ENCODE measurements at regions not wholly inside any gene's neighbourhood (a gene's known extent, or its start where the extent isn't known, plus 50 kb on each side); places are given as distances from the start of the nearest gene placed in this dataset.
"Not testable (repeated sequence)": the region's sequence is repeated elsewhere in the genome, so short reads cannot be mapped to it uniquely, and the experiment has no call there.

- no peaks in the 10 kb centered on the region for H3K9me3 ChIP-seq (ENCODE audit: low read length)
- no peak overlapping the region for H3K4me3 ChIP-seq (ENCODE audit: low read depth in 1 of 2, low read length in 2 of 2)
Measured at GRCh38 chr12:131290255-131290959, 336.7 kb downstream of the ADGRD1 start.

GRCh38 chr12:131293071-131294015, 339.6 kb downstream of the ADGRD1 start:
- not testable (repeated sequence) for H3K36me3 ChIP-seq (ENCODE audit: insufficient read depth, low read length); H3K27ac ChIP-seq (ENCODE audit: low read depth, low read length); H3K9ac ChIP-seq (ENCODE audit: low read length); H3K4me1 ChIP-seq (ENCODE audit: insufficient read depth, low read length); H3K4me3 ChIP-seq (ENCODE audit: low read depth in 1 of 2, low read length in 2 of 2); H3K9me3 ChIP-seq (ENCODE audit: low read length); H3K27me3 ChIP-seq (ENCODE audit: control insufficient read depth in 1 of 2, insufficient read depth in 2 of 2, low read length in 2 of 2)

More at GRCh38 chr12:131290255-131290959, 336.7 kb downstream of the ADGRD1 start:
- Histone ChIP-seq H3K27ac (ENCODE audit: low read depth, low read length) (no peak overlapping the region), H3K9ac (ENCODE audit: low read length) (no peak overlapping the region), H3K36me3 (ENCODE audit: insufficient read depth, low read length) (no peaks in the 10 kb centered on the region), H3K4me1 (ENCODE audit: insufficient read depth, low read length) (no peaks in the 10 kb centered on the region), H3K27me3 (ENCODE audit: control insufficient read depth in 1 of 2, insufficient read depth in 2 of 2, low read length in 2 of 2) (no peaks in the 10 kb centered on the region)

GRCh38 chr12:131294716-131295115, 341.0 kb downstream of the ADGRD1 start:
- H3K4me3 ChIP-seq (ENCODE audit: low read depth in 1 of 2, low read length in 2 of 2); H3K9me3 ChIP-seq (ENCODE audit: low read length): not testable (repeated sequence)

GRCh38 chr12:131295117-131295516, 341.4 kb downstream of the ADGRD1 start:
- H3K9me3 ChIP-seq (ENCODE audit: low read length); H3K4me3 ChIP-seq (ENCODE audit: low read depth in 1 of 2, low read length in 2 of 2); H3K9ac ChIP-seq (ENCODE audit: low read length); H3K4me1 ChIP-seq (ENCODE audit: insufficient read depth, low read length); H3K36me3 ChIP-seq (ENCODE audit: insufficient read depth, low read length); H3K27ac ChIP-seq (ENCODE audit: low read depth, low read length); H3K27me3 ChIP-seq (ENCODE audit: control insufficient read depth in 1 of 2, insufficient read depth in 2 of 2, low read length in 2 of 2): not testable (repeated sequence)

More at GRCh38 chr12:131294716-131295115, 341.0 kb downstream of the ADGRD1 start:
- H3K27ac ChIP-seq (ENCODE audit: low read depth, low read length); H3K4me1 ChIP-seq (ENCODE audit: insufficient read depth, low read length); H3K36me3 ChIP-seq (ENCODE audit: insufficient read depth, low read length); H3K27me3 ChIP-seq (ENCODE audit: control insufficient read depth in 1 of 2, insufficient read depth in 2 of 2, low read length in 2 of 2); H3K9ac ChIP-seq (ENCODE audit: low read length): not testable (repeated sequence)

- H3K36me3 ChIP-seq (ENCODE audit: insufficient read depth, low read length); H3K27ac ChIP-seq (ENCODE audit: low read depth, low read length); H3K4me1 ChIP-seq (ENCODE audit: insufficient read depth, low read length); H3K4me3 ChIP-seq (ENCODE audit: low read depth in 1 of 2, low read length in 2 of 2); H3K9ac ChIP-seq (ENCODE audit: low read length); H3K9me3 ChIP-seq (ENCODE audit: low read length); H3K27me3 ChIP-seq (ENCODE audit: control insufficient read depth in 1 of 2, insufficient read depth in 2 of 2, low read length in 2 of 2): not testable (repeated sequence)
Measured at GRCh38 chr12:131295559-131295958, 341.9 kb downstream of the ADGRD1 start.

- not testable (repeated sequence) for H3K9me3 ChIP-seq (ENCODE audit: low read length)
Measured at GRCh38 chr12:131296136-131296535, 342.4 kb downstream of the ADGRD1 start.

GRCh38 chr12:131296651-131297050, 342.9 kb downstream of the ADGRD1 start:
- not testable (repeated sequence) for H3K36me3 ChIP-seq (ENCODE audit: insufficient read depth, low read length); H3K27ac ChIP-seq (ENCODE audit: low read depth, low read length); H3K4me3 ChIP-seq (ENCODE audit: low read depth in 1 of 2, low read length in 2 of 2); H3K4me1 ChIP-seq (ENCODE audit: insufficient read depth, low read length); H3K27me3 ChIP-seq (ENCODE audit: control insufficient read depth in 1 of 2, insufficient read depth in 2 of 2, low read length in 2 of 2); H3K9me3 ChIP-seq (ENCODE audit: low read length); H3K9ac ChIP-seq (ENCODE audit: low read length)

More at GRCh38 chr12:131296136-131296535, 342.4 kb downstream of the ADGRD1 start:
- not testable (repeated sequence) for H3K9ac ChIP-seq (ENCODE audit: low read length); H3K4me1 ChIP-seq (ENCODE audit: insufficient read depth, low read length); H3K27ac ChIP-seq (ENCODE audit: low read depth, low read length); H3K36me3 ChIP-seq (ENCODE audit: insufficient read depth, low read length); H3K27me3 ChIP-seq (ENCODE audit: control insufficient read depth in 1 of 2, insufficient read depth in 2 of 2, low read length in 2 of 2); H3K4me3 ChIP-seq (ENCODE audit: low read depth in 1 of 2, low read length in 2 of 2)

- not testable (repeated sequence) for H3K27me3 ChIP-seq (ENCODE audit: control insufficient read depth in 1 of 2, insufficient read depth in 2 of 2, low read length in 2 of 2); H3K36me3 ChIP-seq (ENCODE audit: insufficient read depth, low read length); H3K27ac ChIP-seq (ENCODE audit: low read depth, low read length); H3K4me3 ChIP-seq (ENCODE audit: low read depth in 1 of 2, low read length in 2 of 2); H3K9ac ChIP-seq (ENCODE audit: low read length); H3K4me1 ChIP-seq (ENCODE audit: insufficient read depth, low read length); H3K9me3 ChIP-seq (ENCODE audit: low read length)
Measured at GRCh38 chr12:131298526-131299369, 345.0 kb downstream of the ADGRD1 start.

- not testable (repeated sequence) for H3K4me3 ChIP-seq (ENCODE audit: low read depth in 1 of 2, low read length in 2 of 2); H3K9ac ChIP-seq (ENCODE audit: low read length); H3K9me3 ChIP-seq (ENCODE audit: low read length); H3K4me1 ChIP-seq (ENCODE audit: insufficient read depth, low read length); H3K36me3 ChIP-seq (ENCODE audit: insufficient read depth, low read length); H3K27me3 ChIP-seq (ENCODE audit: control insufficient read depth in 1 of 2, insufficient read depth in 2 of 2, low read length in 2 of 2); H3K27ac ChIP-seq (ENCODE audit: low read depth, low read length)
Measured at GRCh38 chr12:131299370-131299701, 345.6 kb downstream of the ADGRD1 start.

- not testable (repeated sequence) for H3K27ac ChIP-seq (ENCODE audit: low read depth, low read length); H3K9ac ChIP-seq (ENCODE audit: low read length); H3K9me3 ChIP-seq (ENCODE audit: low read length); H3K27me3 ChIP-seq (ENCODE audit: control insufficient read depth in 1 of 2, insufficient read depth in 2 of 2, low read length in 2 of 2); H3K36me3 ChIP-seq (ENCODE audit: insufficient read depth, low read length); H3K4me1 ChIP-seq (ENCODE audit: insufficient read depth, low read length); H3K4me3 ChIP-seq (ENCODE audit: low read depth in 1 of 2, low read length in 2 of 2)
Measured at GRCh38 chr12:131303576-131303975, 349.9 kb downstream of the ADGRD1 start.

GRCh38 chr12:131304642-131305041, 350.9 kb downstream of the ADGRD1 start:
- H3K36me3 ChIP-seq (ENCODE audit: insufficient read depth, low read length); H3K27ac ChIP-seq (ENCODE audit: low read depth, low read length); H3K9ac ChIP-seq (ENCODE audit: low read length); H3K27me3 ChIP-seq (ENCODE audit: control insufficient read depth in 1 of 2, insufficient read depth in 2 of 2, low read length in 2 of 2); H3K4me3 ChIP-seq (ENCODE audit: low read depth in 1 of 2, low read length in 2 of 2); H3K4me1 ChIP-seq (ENCODE audit: insufficient read depth, low read length); H3K9me3 ChIP-seq (ENCODE audit: low read length): not testable (repeated sequence)

Data from muscle layer of colon (tissue), 2 donors.